ENCODE measurements at regions not wholly inside any gene's neighbourhood (a gene's known extent, or its start where the extent isn't known, plus 50 kb on each side); places are given as distances from the start of the nearest gene placed in this dataset.
A peak's percentile ranks its signal among the peaks of the same experiment; 100 is the strongest.

DNA sequence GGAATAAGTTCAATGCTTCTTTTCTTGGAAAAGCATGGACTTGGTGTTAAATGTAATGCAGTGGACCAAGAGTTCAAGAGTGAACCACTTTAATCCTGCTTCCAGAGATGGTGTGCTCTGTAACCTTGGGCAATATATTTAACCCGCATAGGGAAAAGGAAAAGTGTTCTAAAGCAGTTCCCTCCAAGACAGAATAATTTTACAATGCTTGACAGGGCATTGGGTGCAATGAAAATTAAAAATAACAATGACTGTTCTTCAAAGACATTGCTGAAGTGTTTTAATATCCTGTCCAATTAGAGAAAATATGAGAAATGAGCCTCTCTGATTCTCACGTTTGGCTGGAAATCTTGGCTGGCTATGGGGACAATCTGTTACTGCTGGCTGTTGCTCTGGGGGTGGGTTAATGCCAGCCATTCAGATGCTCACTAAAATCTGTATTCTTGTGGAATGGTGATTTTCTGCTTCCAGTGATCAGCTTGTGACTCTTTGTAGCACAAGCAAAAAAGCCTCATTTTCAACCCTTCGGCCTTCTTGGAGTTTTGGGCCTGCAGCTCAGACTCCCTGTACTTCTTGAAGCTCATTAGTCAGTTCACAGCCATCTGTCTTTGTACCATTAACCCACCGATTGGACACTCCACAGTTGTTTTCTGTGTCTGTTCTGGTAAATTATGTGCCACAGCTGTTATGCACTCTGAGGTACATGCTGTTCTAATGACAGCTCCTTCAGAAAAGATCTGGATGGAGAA, 310.6 kb downstream of the LMO7 start:
- H3K4me1 ChIP-seq (ENCODE audit: control insufficient read depth, extremely low read depth, insufficient read depth, low read length), result no peaks in the 10 kb centered on the region
- H3K79me2 ChIP-seq (ENCODE audit: control insufficient read depth, insufficient read depth, low read length), result no peaks in the 10 kb centered on the region
- H3K27me3 ChIP-seq (ENCODE audit: control insufficient read depth, insufficient read depth, low read length), result no peaks in the 10 kb centered on the region
- no peak overlapping the region for H3K4me3 ChIP-seq (replicated peaks in 1 of 4; ENCODE audit: control extremely low read depth in 1 of 4, insufficient read depth in 1 of 4, low read depth in 3 of 4, low read length in 4 of 4)
- no peak overlapping the region for H2AFZ ChIP-seq (ENCODE audit: low read length)
- H3K9me3 ChIP-seq (ENCODE audit: control insufficient read depth, insufficient read depth, low read depth, low read length), result no peaks in the 10 kb centered on the region
- H4K20me1 ChIP-seq (ENCODE audit: control insufficient read depth, extremely low read depth, insufficient read depth, low read length), result no peaks in the 10 kb centered on the region
- no peak overlapping the region for H3K27ac ChIP-seq (ENCODE audit: insufficient read depth, low read length)
- H3K9ac ChIP-seq (ENCODE audit: insufficient read depth, low read length), result no peak overlapping the region
- no peak for DNase-seq (ENCODE audit: low read depth in 2 of 2)
- H3K4me2 ChIP-seq (ENCODE audit: extremely low read depth, insufficient read depth, low read length), result no peak overlapping the region
- TF ChIP-seq, protein P1, sequence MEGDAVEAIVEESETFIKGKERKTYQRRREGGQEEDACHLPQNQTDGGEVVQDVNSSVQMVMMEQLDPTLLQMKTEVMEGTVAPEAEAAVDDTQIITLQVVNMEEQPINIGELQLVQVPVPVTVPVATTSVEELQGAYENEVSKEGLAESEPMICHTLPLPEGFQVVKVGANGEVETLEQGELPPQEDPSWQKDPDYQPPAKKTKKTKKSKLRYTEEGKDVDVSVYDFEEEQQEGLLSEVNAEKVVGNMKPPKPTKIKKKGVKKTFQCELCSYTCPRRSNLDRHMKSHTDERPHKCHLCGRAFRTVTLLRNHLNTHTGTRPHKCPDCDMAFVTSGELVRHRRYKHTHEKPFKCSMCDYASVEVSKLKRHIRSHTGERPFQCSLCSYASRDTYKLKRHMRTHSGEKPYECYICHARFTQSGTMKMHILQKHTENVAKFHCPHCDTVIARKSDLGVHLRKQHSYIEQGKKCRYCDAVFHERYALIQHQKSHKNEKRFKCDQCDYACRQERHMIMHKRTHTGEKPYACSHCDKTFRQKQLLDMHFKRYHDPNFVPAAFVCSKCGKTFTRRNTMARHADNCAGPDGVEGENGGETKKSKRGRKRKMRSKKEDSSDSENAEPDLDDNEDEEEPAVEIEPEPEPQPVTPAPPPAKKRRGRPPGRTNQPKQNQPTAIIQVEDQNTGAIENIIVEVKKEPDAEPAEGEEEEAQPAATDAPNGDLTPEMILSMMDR (conservative IDR thresholded peaks at IDR 0.05 in 1 of 2, IDR thresholded peaks at IDR 0.05 in 1 of 2; ENCODE audit: low read depth in 1 of 2, low read length in 2 of 2), result no peak
- no peak for TF ChIP-seq EZH2 (IDR thresholded peaks at IDR 0.05; ENCODE audit: low read length, missing control alignments)
- no peaks in the 10 kb centered on the region for H3K36me3 ChIP-seq (ENCODE audit: control insufficient read depth, insufficient read depth, low read length)

- no peak overlapping the region for H3K9ac ChIP-seq (ENCODE audit: insufficient read depth, low read length)
- H3K27ac ChIP-seq (ENCODE audit: insufficient read depth, low read length), result no peak overlapping the region
- no peaks in the 10 kb centered on the region for H3K9me3 ChIP-seq (ENCODE audit: control insufficient read depth, insufficient read depth, low read depth, low read length)
- H3K27me3 ChIP-seq (ENCODE audit: control insufficient read depth, insufficient read depth, low read length), result no peaks in the 10 kb centered on the region
- H3K79me2 ChIP-seq (ENCODE audit: control insufficient read depth, insufficient read depth, low read length), result no peaks in the 10 kb centered on the region
- H4K20me1 ChIP-seq (ENCODE audit: control insufficient read depth, extremely low read depth, insufficient read depth, low read length), result no peaks in the 10 kb centered on the region
- H3K4me3 ChIP-seq (replicated peaks in 1 of 4; ENCODE audit: control extremely low read depth in 1 of 4, insufficient read depth in 1 of 4, low read depth in 3 of 4, low read length in 4 of 4), result no peak overlapping the region
- no peak for DNase-seq (ENCODE audit: low read depth in 2 of 2)
- no peaks in the 10 kb centered on the region for H3K4me1 ChIP-seq (ENCODE audit: control insufficient read depth, extremely low read depth, insufficient read depth, low read length)
- H3K4me2 ChIP-seq (ENCODE audit: extremely low read depth, insufficient read depth, low read length), result no peak overlapping the region
- H2AFZ ChIP-seq (ENCODE audit: low read length), result no peak overlapping the region
- TF ChIP-seq, protein P1 (conservative IDR thresholded peaks at IDR 0.05 in 1 of 2, IDR thresholded peaks at IDR 0.05 in 1 of 2; ENCODE audit: low read depth in 1 of 2, low read length in 2 of 2), result no peak
- no peak for TF ChIP-seq EZH2 (IDR thresholded peaks at IDR 0.05; ENCODE audit: low read length, missing control alignments)
- H3K36me3 ChIP-seq (ENCODE audit: control insufficient read depth, insufficient read depth, low read length), result no peaks in the 10 kb centered on the region
Measured at GRCh38 chr13:75945841-75946482, 309.8 kb downstream of the LMO7 start.

- no peaks in the 10 kb centered on the region for H3K36me3 ChIP-seq (ENCODE audit: control insufficient read depth, insufficient read depth, low read length)
- no peaks in the 10 kb centered on the region for H4K20me1 ChIP-seq (ENCODE audit: control insufficient read depth, extremely low read depth, insufficient read depth, low read length)
- TF ChIP-seq, protein P1 (conservative IDR thresholded peaks at IDR 0.05 in 1 of 2, IDR thresholded peaks at IDR 0.05 in 1 of 2; ENCODE audit: low read depth in 1 of 2, low read length in 2 of 2), result no peak
- no peak for TF ChIP-seq EZH2 (IDR thresholded peaks at IDR 0.05; ENCODE audit: low read length, missing control alignments)
- H3K9ac ChIP-seq (ENCODE audit: insufficient read depth, low read length), result no peak overlapping the region
- no peaks in the 10 kb centered on the region for H3K4me1 ChIP-seq (ENCODE audit: control insufficient read depth, extremely low read depth, insufficient read depth, low read length)
- no peaks in the 10 kb centered on the region for H3K79me2 ChIP-seq (ENCODE audit: control insufficient read depth, insufficient read depth, low read length)
- peak; percentile 3 to 72 for DNase-seq (ENCODE audit: low read depth in 2 of 2)
- H3K4me3 ChIP-seq (replicated peaks in 1 of 4; ENCODE audit: control extremely low read depth in 1 of 4, insufficient read depth in 1 of 4, low read depth in 3 of 4, low read length in 4 of 4), result no peak overlapping the region
- no peaks in the 10 kb centered on the region for H3K9me3 ChIP-seq (ENCODE audit: control insufficient read depth, insufficient read depth, low read depth, low read length)
- H3K27ac ChIP-seq (ENCODE audit: insufficient read depth, low read length), result no peak overlapping the region
- H3K4me2 ChIP-seq (ENCODE audit: extremely low read depth, insufficient read depth, low read length), result no peak overlapping the region
- H3K27me3 ChIP-seq (ENCODE audit: control insufficient read depth, insufficient read depth, low read length), result no peaks in the 10 kb centered on the region
- H2AFZ ChIP-seq (ENCODE audit: low read length), result no peak overlapping the region
Measured at GRCh38 chr13:75938811-75939560, 302.9 kb downstream of the LMO7 start.

Measured in fibroblast of lung (primary cell).